ENCODE measurements at regions not wholly inside any gene's neighbourhood (a gene's known extent, or its start where the extent isn't known, plus 50 kb on each side); places are given as distances from the start of the nearest gene placed in this dataset.

- no peak for DNase-seq (ENCODE audit: low read depth)
Observed at GRCh38 chr10:91691981-91692380, 59.1 kb upstream of the PPP1R3C start.

GRCh38 chr10:91690996-91691676, 58.3 kb upstream of the PPP1R3C start:
- DNase-seq (ENCODE audit: low read depth) = no peak

GRCh38 chr10:91690412-91690811, 57.5 kb upstream of the PPP1R3C start:
- DNase-seq (ENCODE audit: low read depth) = no peak

GRCh38 chr10:91689731-91690168, 56.9 kb upstream of the PPP1R3C start:
- peak; percentile 79 for DNase-seq (ENCODE audit: low read depth)

- DNase-seq (ENCODE audit: low read depth) = no peak
Observed at GRCh38 chr10:91684841-91685240, 52.0 kb upstream of the PPP1R3C start.

GRCh38 chr10:91683975-91684374, 51.1 kb upstream of the PPP1R3C start:
- DNase-seq (ENCODE audit: low read depth) = peak; percentile 81

GRCh38 chr10:91682912-91683311, 50.0 kb upstream of the PPP1R3C start:
- DNase-seq (ENCODE audit: low read depth) = peak; percentile 27
